BLaER1 (cell line): ENCODE measurements at regions not wholly inside any gene's neighbourhood (a gene's known extent, or its start where the extent isn't known, plus 50 kb on each side); places are given as distances from the start of the nearest gene placed in this dataset.

Experiments
- H3K27ac ChIP-seq: shearing (Covaris generic); formaldehyde crosslinking; 2 replicates; pipeline ENCODE4 v1.8.1; 2022
- H3K27me3 ChIP-seq: shearing (Covaris generic); formaldehyde crosslinking; 2 replicates; pipeline ENCODE4 v1.8.1; 2022
- H3K36me3 ChIP-seq: shearing (Covaris generic); formaldehyde crosslinking; 2 replicates; pipeline ENCODE4 v1.8.1; 2022
- H3K4me1 ChIP-seq: shearing (Covaris generic); formaldehyde crosslinking; 2 replicates; pipeline ENCODE4 v1.8.1; 2022
- H3K4me2 ChIP-seq: shearing (Covaris generic); formaldehyde crosslinking; 2 replicates; pipeline ENCODE4 v1.8.1; 2022
- H3K4me3 ChIP-seq: shearing (Covaris generic); formaldehyde crosslinking; 2 replicates; pipeline ENCODE4 v1.8.1; 2022
- H3K9ac ChIP-seq: shearing (Covaris generic); formaldehyde crosslinking; 2 replicates; pipeline ENCODE4 v1.8.1; 2022
- H3K9me3 ChIP-seq: shearing (Covaris generic); formaldehyde crosslinking; 2 replicates; pipeline ENCODE4 v1.8.1; 2022
- H4K20me1 ChIP-seq: shearing (Covaris generic); formaldehyde crosslinking; 2 replicates; pipeline ENCODE4 v1.8.1; 2022
- Cebpa-rat ChIP-seq: shearing (Covaris generic); IDR thresholded peaks from 2 replicates; pipeline ENCODE4 v1.8.1; 2022

- Histone ChIP-seq H4K20me1 (no peaks in the 10 kb centered on the region), H3K9ac (no peak overlapping the region), H3K27me3 (no peaks in the 10 kb centered on the region), H3K27ac (no peak overlapping the region), H3K4me1 (no peaks in the 10 kb centered on the region), H3K4me3 (no peak overlapping the region), H3K36me3 (no peaks in the 10 kb centered on the region), H3K9me3 (no peaks in the 10 kb centered on the region), H3K4me2 (no peak overlapping the region)
- TF ChIP-seq Cebpa-rat: no peak
These were observed 811.9 kb upstream of the RGS18 start for GRCh38 chr1:191346381-191346780.

GRCh38 chr1:191348328-191348727 lies 809.9 kb upstream of the RGS18 start:
- no peak for TF ChIP-seq Cebpa-rat
- Histone ChIP-seq H3K9ac (no peak overlapping the region), H3K27ac (no peak overlapping the region), H3K4me3 (no peak overlapping the region), H3K4me1 (no peaks in the 10 kb centered on the region), H3K27me3 (no peaks in the 10 kb centered on the region), H3K4me2 (no peak overlapping the region), H4K20me1 (no peaks in the 10 kb centered on the region), H3K36me3 (no peaks in the 10 kb centered on the region), H3K9me3 (no peaks in the 10 kb centered on the region)

GRCh38 chr1:191350938-191351337 lies 807.3 kb upstream of the RGS18 start:
- Histone ChIP-seq H4K20me1 (no peaks in the 10 kb centered on the region), H3K36me3 (no peaks in the 10 kb centered on the region), H3K4me2 (no peak overlapping the region), H3K27ac (no peak overlapping the region), H3K4me3 (no peak overlapping the region), H3K9me3 (no peaks in the 10 kb centered on the region), H3K27me3 (no peaks in the 10 kb centered on the region), H3K4me1 (no peaks in the 10 kb centered on the region), H3K9ac (no peak overlapping the region)
- no peak for TF ChIP-seq Cebpa-rat

- H3K4me1 ChIP-seq: no peaks in the 10 kb centered on the region
- H3K36me3 ChIP-seq: no peaks in the 10 kb centered on the region
- H3K4me2 ChIP-seq: no peak overlapping the region
- H3K4me3 ChIP-seq: no peak overlapping the region
- H4K20me1 ChIP-seq: no peaks in the 10 kb centered on the region
- H3K9ac ChIP-seq: no peak overlapping the region
- H3K27me3 ChIP-seq: no peaks in the 10 kb centered on the region
- H3K9me3 ChIP-seq: no peaks in the 10 kb centered on the region
- TF ChIP-seq Cebpa-rat: no peak
- no peak overlapping the region for H3K27ac ChIP-seq
These were observed 799.5 kb upstream of the RGS18 start for GRCh38 chr1:191358724-191359123.

GRCh38 chr1:191366686-191367085 lies 791.6 kb upstream of the RGS18 start:
- Histone ChIP-seq H3K9me3 (no peaks in the 10 kb centered on the region), H3K9ac (no peak overlapping the region), H3K27me3 (no peaks in the 10 kb centered on the region), H3K4me2 (no peak overlapping the region), H3K4me3 (no peak overlapping the region), H3K4me1 (no peaks in the 10 kb centered on the region), H4K20me1 (no peaks in the 10 kb centered on the region), H3K27ac (no peak overlapping the region), H3K36me3 (no peaks in the 10 kb centered on the region)
- TF ChIP-seq Cebpa-rat: no peak

GRCh38 chr1:191368891-191369654 lies 789.2 kb upstream of the RGS18 start:
- no peaks in the 10 kb centered on the region for H4K20me1 ChIP-seq
- H3K27me3 ChIP-seq: no peaks in the 10 kb centered on the region
- H3K9ac ChIP-seq: no peak overlapping the region
- H3K36me3 ChIP-seq: no peaks in the 10 kb centered on the region
- H3K4me1 ChIP-seq: no peaks in the 10 kb centered on the region
- H3K4me3 ChIP-seq: no peak overlapping the region
- H3K27ac ChIP-seq: no peak overlapping the region
- no peaks in the 10 kb centered on the region for H3K9me3 ChIP-seq
- no peak overlapping the region for H3K4me2 ChIP-seq
- no peak for TF ChIP-seq Cebpa-rat

- Histone ChIP-seq H3K9ac (no peak overlapping the region), H3K4me1 (no peaks in the 10 kb centered on the region), H3K9me3 (no peaks in the 10 kb centered on the region), H3K27me3 (no peaks in the 10 kb centered on the region), H3K4me3 (no peak overlapping the region), H3K4me2 (no peak overlapping the region), H3K36me3 (no peaks in the 10 kb centered on the region), H4K20me1 (no peaks in the 10 kb centered on the region), H3K27ac (no peak overlapping the region)
- no peak for TF ChIP-seq Cebpa-rat
These were observed 786.6 kb upstream of the RGS18 start for GRCh38 chr1:191371626-191372025.

GRCh38 chr1:191388283-191388682 lies 770.0 kb upstream of the RGS18 start:
- Histone ChIP-seq H3K9me3 (peaks cover 6% of the 10 kb centered on the region; the same call in 1 of the 2 replicates), H3K27ac (no peak overlapping the region), H3K36me3 (no peaks in the 10 kb centered on the region), H3K4me3 (no peak overlapping the region), H3K9ac (no peak overlapping the region), H3K4me1 (no peaks in the 10 kb centered on the region), H3K27me3 (no peaks in the 10 kb centered on the region), H4K20me1 (no peaks in the 10 kb centered on the region), H3K4me2 (no peak overlapping the region)
- no peak for TF ChIP-seq Cebpa-rat

- H3K9me3 ChIP-seq: peaks cover 10% of the 10 kb centered on the region; the same call in 1 of the 2 replicates
- H3K9ac ChIP-seq: no peak overlapping the region
- H3K27ac ChIP-seq: no peak overlapping the region
- no peaks in the 10 kb centered on the region for H3K4me1 ChIP-seq
- H3K4me3 ChIP-seq: no peak overlapping the region
- H4K20me1 ChIP-seq: no peaks in the 10 kb centered on the region
- H3K4me2 ChIP-seq: no peak overlapping the region
- TF ChIP-seq Cebpa-rat: no peak
- H3K36me3 ChIP-seq: no peaks in the 10 kb centered on the region
- H3K27me3 ChIP-seq: no peaks in the 10 kb centered on the region
These were observed 761.6 kb upstream of the RGS18 start for GRCh38 chr1:191396622-191397021.

- Histone ChIP-seq H3K36me3 (no peaks in the 10 kb centered on the region), H3K4me3 (no peak overlapping the region), H3K27ac (no peak overlapping the region), H3K4me2 (no peak overlapping the region), H3K4me1 (no peaks in the 10 kb centered on the region), H3K27me3 (no peaks in the 10 kb centered on the region), H4K20me1 (no peaks in the 10 kb centered on the region), H3K9ac (no peak overlapping the region), H3K9me3 (peaks cover 10% of the 10 kb centered on the region; the same call in 1 of the 2 replicates)
- no peak for TF ChIP-seq Cebpa-rat
These were observed 759.7 kb upstream of the RGS18 start for GRCh38 chr1:191398551-191398950.

- Histone ChIP-seq H3K36me3 (no peaks in the 10 kb centered on the region), H3K9me3 (no peaks in the 10 kb centered on the region), H3K4me3 (no peak overlapping the region), H3K4me1 (no peaks in the 10 kb centered on the region), H3K27ac (no peak overlapping the region), H4K20me1 (no peaks in the 10 kb centered on the region), H3K4me2 (no peak overlapping the region), H3K9ac (no peak overlapping the region), H3K27me3 (no peaks in the 10 kb centered on the region)
- TF ChIP-seq Cebpa-rat: no peak
These were observed 752.8 kb upstream of the RGS18 start for GRCh38 chr1:191405417-191405816.
